Ovary (tissue), 3 donors: ENCODE measurements at regions not wholly inside any gene's neighbourhood (a gene's known extent, or its start where the extent isn't known, plus 50 kb on each side); places are given as distances from the start of the nearest gene placed in this dataset.
"Not testable (repeated sequence)": the region's sequence is repeated elsewhere in the genome, so short reads cannot be mapped to it uniquely, and the experiment has no call there.

Experiments
- EP300 ChIP-seq: sonication (generic); formaldehyde crosslinking; IDR thresholded peaks from one replicate; pipeline ENCODE4 v1.6.1; 2017; ENCODE audit warnings: antibody characterized with exemption
- POLR2A ChIP-seq: fragments of 450-650 bp; IDR thresholded peaks from one replicate; pipeline ENCODE4 v1.6.1; 2017; ENCODE audit warnings: antibody characterized with exemption, mild to moderate bottlenecking, moderate library complexity
- TF ChIP-seq, protein P1 (sequence below), 3 donors: fragments of 450-650 bp in 2 of 3; fragments of 200-600 bp in 1 of 3; IDR thresholded peaks; one replicate each; pipeline versions ENCODE4 v1.5.1 to v1.8.0; 2016 to 2022; ENCODE audit warnings: antibody characterized with exemption in 3 of 3, mild to moderate bottlenecking in 1 of 3
- donor health status: DM: no; HTN: no; CAD: no.

- not testable (repeated sequence) for TF ChIP-seq POLR2A, EP300
- TF ChIP-seq, protein P1, sequence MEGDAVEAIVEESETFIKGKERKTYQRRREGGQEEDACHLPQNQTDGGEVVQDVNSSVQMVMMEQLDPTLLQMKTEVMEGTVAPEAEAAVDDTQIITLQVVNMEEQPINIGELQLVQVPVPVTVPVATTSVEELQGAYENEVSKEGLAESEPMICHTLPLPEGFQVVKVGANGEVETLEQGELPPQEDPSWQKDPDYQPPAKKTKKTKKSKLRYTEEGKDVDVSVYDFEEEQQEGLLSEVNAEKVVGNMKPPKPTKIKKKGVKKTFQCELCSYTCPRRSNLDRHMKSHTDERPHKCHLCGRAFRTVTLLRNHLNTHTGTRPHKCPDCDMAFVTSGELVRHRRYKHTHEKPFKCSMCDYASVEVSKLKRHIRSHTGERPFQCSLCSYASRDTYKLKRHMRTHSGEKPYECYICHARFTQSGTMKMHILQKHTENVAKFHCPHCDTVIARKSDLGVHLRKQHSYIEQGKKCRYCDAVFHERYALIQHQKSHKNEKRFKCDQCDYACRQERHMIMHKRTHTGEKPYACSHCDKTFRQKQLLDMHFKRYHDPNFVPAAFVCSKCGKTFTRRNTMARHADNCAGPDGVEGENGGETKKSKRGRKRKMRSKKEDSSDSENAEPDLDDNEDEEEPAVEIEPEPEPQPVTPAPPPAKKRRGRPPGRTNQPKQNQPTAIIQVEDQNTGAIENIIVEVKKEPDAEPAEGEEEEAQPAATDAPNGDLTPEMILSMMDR (IDR thresholded peaks at IDR 0.05) = not testable (repeated sequence)
Measured at GRCh38 chr12:84382486-84382885, 530.1 kb downstream of the SLC6A15 start.
